Thoracic aorta (tissue), 2 donors: ENCODE measurements at regions not wholly inside any gene's neighbourhood (a gene's known extent, or its start where the extent isn't known, plus 50 kb on each side); places are given as distances from the start of the nearest gene placed in this dataset.
A peak's percentile ranks its signal among the peaks of the same experiment; 100 is the strongest.

ENCODE experiments used
- ATAC-seq: fragments of 150-250 bp; one replicate; pipeline ENCODE4 v1.8.0; 2017; ENCODE audit warnings: low read depth; ENCODE audit not compliant: insufficient number of reproducible peaks, low FRiP score
- DNase-seq: peaks from one replicate; pipeline ENCODE4 v3.0.0-alpha.2; 2020; ENCODE audit warnings: low spot score
- H3K27ac ChIP-seq, 2 donors: fragments of 200-600 bp; sonication (generic); 1 replicate in 1 of 2; 2 replicates in 1 of 2; pipeline ENCODE4 v1.5.1; 2016; ENCODE audit warnings: mild to moderate bottlenecking in 2 of 2, moderate library complexity in 2 of 2
- H3K27me3 ChIP-seq: fragments of 200-600 bp; sonication (generic); replicated peaks from 2 replicates; pipeline ENCODE4 v1.6.0; 2016; ENCODE audit warnings: mild to moderate bottlenecking; ENCODE audit not compliant: insufficient read depth
- H3K36me3 ChIP-seq: fragments of 200-600 bp; sonication (generic); one replicate; pipeline ENCODE4 v1.5.1; 2016
- H3K4me1 ChIP-seq, 2 donors: fragments of 200-600 bp; sonication (generic); 1 replicate in 1 of 2; 2 replicates in 1 of 2; pipeline versions ENCODE4 v1.5.1 to v1.6.0; 2016; ENCODE audit warnings: low read depth in 2 of 2, mild to moderate bottlenecking in 1 of 2; ENCODE audit not compliant: control insufficient read depth in 1 of 2
- H3K4me3 ChIP-seq: fragments of 200-600 bp; sonication (generic); 2 replicates; pipeline ENCODE4 v1.5.1; 2016; ENCODE audit warnings: mild to moderate bottlenecking
- H3K9me3 ChIP-seq: fragments of 200-600 bp; sonication (generic); 2 replicates; pipeline ENCODE4 v1.5.1; 2016
- CTCF ChIP-seq: fragments of 200-600 bp; sonication (generic); IDR thresholded peaks from one replicate; pipeline ENCODE4 v1.5.1; 2019; ENCODE audit warnings: antibody characterized with exemption

GRCh38 chr3:117443014-117443413, 733.4 kb downstream of the TUSC7 start:
- Histone ChIP-seq H3K36me3 (no peaks in the 10 kb centered on the region), H3K27me3 (no peaks in the 10 kb centered on the region), H3K27ac (no peak overlapping the region), H3K4me3 (no peak overlapping the region), H3K9me3 (no peaks in the 10 kb centered on the region), H3K4me1 (peaks cover 4 to 5% of the 10 kb centered on the region in 2 donors)
- TF ChIP-seq CTCF, result no peak
- DNase-seq (no peak), ATAC-seq (no peak)

GRCh38 chr3:117444175-117444574, 734.6 kb downstream of the TUSC7 start:
- Histone ChIP-seq H3K27me3 (no peaks in the 10 kb centered on the region), H3K9me3 (no peaks in the 10 kb centered on the region), H3K36me3 (no peaks in the 10 kb centered on the region), H3K4me1 (peaks cover 4 to 5% of the 10 kb centered on the region in 2 donors), H3K27ac (no peak overlapping the region), H3K4me3 (no peak overlapping the region)
- peak; percentile 42 for ATAC-seq
- TF ChIP-seq CTCF, result no peak
- DNase-seq, result no peak

DNA sequence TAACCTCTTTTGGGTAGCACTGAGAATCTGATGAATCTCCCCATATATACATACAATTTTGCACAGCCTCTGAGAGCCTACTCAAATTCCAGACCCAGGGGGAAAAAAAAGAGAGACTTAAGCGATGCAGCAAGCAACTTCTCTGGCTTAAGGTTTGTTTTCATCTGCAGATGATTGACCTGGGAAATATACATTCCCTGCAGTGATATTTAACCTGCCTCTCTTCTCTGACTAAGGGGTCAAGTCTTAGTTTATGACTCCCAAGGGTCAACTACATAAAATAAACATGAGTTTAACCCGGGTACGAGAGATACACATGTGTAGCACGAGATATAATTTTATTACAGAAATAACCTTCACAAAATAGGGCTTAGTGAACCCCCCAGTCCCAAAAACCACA, 737.8 kb downstream of the TUSC7 start:
- no peak overlapping the region for H3K4me3 ChIP-seq
- H3K9me3 ChIP-seq, result no peaks in the 10 kb centered on the region
- DNase-seq, result no peak
- H3K4me1 ChIP-seq, result peaks cover 4 to 5% of the 10 kb centered on the region in 2 donors
- ATAC-seq, result no peak
- no peak for TF ChIP-seq CTCF
- no peaks in the 10 kb centered on the region for H3K36me3 ChIP-seq
- H3K27ac ChIP-seq, result no peak overlapping the region
- no peaks in the 10 kb centered on the region for H3K27me3 ChIP-seq

GRCh38 chr3:117450026-117450425, 740.4 kb downstream of the TUSC7 start:
- TF ChIP-seq CTCF, result no peak
- DNase-seq (no peak), ATAC-seq (no peak)

GRCh38 chr3:117454254-117454653, 744.7 kb downstream of the TUSC7 start:
- Histone ChIP-seq H3K9me3 (no peaks in the 10 kb centered on the region), H3K27ac (no peak overlapping the region), H3K27me3 (no peaks in the 10 kb centered on the region), H3K4me3 (no peak overlapping the region), H3K36me3 (no peaks in the 10 kb centered on the region), H3K4me1 (no peaks in the 10 kb centered on the region)
- ATAC-seq (no peak), DNase-seq (no peak)
- TF ChIP-seq CTCF, result no peak

More at GRCh38 chr3:117450026-117450425, 740.4 kb downstream of the TUSC7 start:
- no peaks in the 10 kb centered on the region for H3K36me3 ChIP-seq
- H3K4me1 ChIP-seq, result no peaks in the 10 kb centered on the region
- no peak overlapping the region for H3K27ac ChIP-seq
- no peaks in the 10 kb centered on the region for H3K27me3 ChIP-seq
- H3K9me3 ChIP-seq, result no peaks in the 10 kb centered on the region
- H3K4me3 ChIP-seq, result no peak overlapping the region
